Osteoblast (primary cell): ENCODE measurements at regions not wholly inside any gene's neighbourhood (a gene's known extent, or its start where the extent isn't known, plus 50 kb on each side); places are given as distances from the start of the nearest gene placed in this dataset.

Experiments
- DNase-seq: peaks from one replicate; pipeline ENCODE4 v3.0.0; 2011; ENCODE audit warnings: low spot score, mixed read lengths; ENCODE audit not compliant: insufficient read length; ENCODE audit errors: missing footprints
- H2AFZ ChIP-seq: 2 replicates; pipeline ENCODE4 v1.6.0; 2011; ENCODE audit warnings: mild to moderate bottlenecking, low read length
- H3K27ac ChIP-seq: 2 replicates; pipeline ENCODE4 v1.5.1; 2011; ENCODE audit warnings: mild to moderate bottlenecking, low read depth, low read length, moderate library complexity
- H3K27me3 ChIP-seq: 2 replicates; pipeline ENCODE4 v1.6.0; 2012; ENCODE audit warnings: mild to moderate bottlenecking, control low read depth, inconsistent platforms, low read length, moderate library complexity; ENCODE audit not compliant: insufficient read depth
- H3K36me3 ChIP-seq: 2 replicates; pipeline ENCODE4 v1.5.1; 2011; ENCODE audit warnings: mild to moderate bottlenecking, low read length, control low read depth, moderate library complexity; ENCODE audit not compliant: insufficient read depth
- H3K4me1 ChIP-seq: 2 replicates; pipeline ENCODE4 v1.5.1; 2011; ENCODE audit warnings: mild to moderate bottlenecking, low read length, control low read depth, moderate library complexity; ENCODE audit not compliant: insufficient read depth
- H3K4me2 ChIP-seq: 2 replicates; pipeline ENCODE4 v1.6.0; 2011; ENCODE audit warnings: mild to moderate bottlenecking, low read length; ENCODE audit not compliant: insufficient read depth
- H3K4me3 ChIP-seq: fragments of 200-600 bp; sonication (generic); 3 replicates; pipeline ENCODE4 v1.5.1; 2012; ENCODE audit warnings: mild to moderate bottlenecking, low read length, inconsistent platforms; ENCODE audit not compliant: insufficient read depth
- H3K79me2 ChIP-seq: 2 replicates; pipeline ENCODE4 v1.6.0; 2012; ENCODE audit warnings: mild to moderate bottlenecking, low read length, control low read depth, inconsistent platforms; ENCODE audit not compliant: insufficient read depth
- H3K9me3 ChIP-seq: 2 replicates; pipeline ENCODE4 v1.5.1; 2011; ENCODE audit warnings: low read depth, low read length, control low read depth
- H4K20me1 ChIP-seq: 2 replicates; pipeline ENCODE4 v1.6.0; 2012; ENCODE audit warnings: mild to moderate bottlenecking, low read length, control low read depth; ENCODE audit not compliant: insufficient read depth
- TF ChIP-seq, protein P1 (sequence below): IDR thresholded peaks from 2 replicates; pipeline ENCODE4 v1.5.1; 2011; ENCODE audit warnings: mild to moderate bottlenecking, low read depth, low read length, moderate library complexity; ENCODE audit errors: extremely low read depth

DNA sequence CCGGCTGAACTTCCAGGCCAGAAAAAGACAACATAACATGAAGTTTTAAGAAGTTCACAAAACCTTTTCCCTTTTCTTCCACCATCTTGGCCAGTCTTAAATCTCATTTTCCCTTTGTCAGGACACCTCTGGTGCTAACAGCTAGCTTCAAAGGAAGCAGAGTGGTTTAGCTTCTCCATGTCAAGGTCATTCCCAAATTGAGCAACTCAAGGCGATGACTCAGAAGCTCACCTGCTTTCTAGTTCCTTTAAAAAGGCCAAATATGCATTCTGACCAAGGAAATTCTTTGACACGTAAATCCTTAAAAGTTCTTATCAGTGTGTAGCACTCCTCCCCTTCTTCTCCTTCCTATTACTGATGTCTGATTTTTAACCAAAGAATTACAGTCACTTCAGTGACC lies 69.6 kb upstream of the VGLL2 start:
- Histone ChIP-seq H3K9me3 (no peaks in the 10 kb centered on the region), H3K4me1 (no peaks in the 10 kb centered on the region), H3K27me3 (no peaks in the 10 kb centered on the region), H3K79me2 (no peaks in the 10 kb centered on the region), H3K27ac (no peak overlapping the region), H2AFZ (no peak overlapping the region), H3K36me3 (no peaks in the 10 kb centered on the region), H3K4me3 (no peak overlapping the region), H3K4me2 (no peak overlapping the region), H4K20me1 (no peaks in the 10 kb centered on the region)
- TF ChIP-seq, protein P1, sequence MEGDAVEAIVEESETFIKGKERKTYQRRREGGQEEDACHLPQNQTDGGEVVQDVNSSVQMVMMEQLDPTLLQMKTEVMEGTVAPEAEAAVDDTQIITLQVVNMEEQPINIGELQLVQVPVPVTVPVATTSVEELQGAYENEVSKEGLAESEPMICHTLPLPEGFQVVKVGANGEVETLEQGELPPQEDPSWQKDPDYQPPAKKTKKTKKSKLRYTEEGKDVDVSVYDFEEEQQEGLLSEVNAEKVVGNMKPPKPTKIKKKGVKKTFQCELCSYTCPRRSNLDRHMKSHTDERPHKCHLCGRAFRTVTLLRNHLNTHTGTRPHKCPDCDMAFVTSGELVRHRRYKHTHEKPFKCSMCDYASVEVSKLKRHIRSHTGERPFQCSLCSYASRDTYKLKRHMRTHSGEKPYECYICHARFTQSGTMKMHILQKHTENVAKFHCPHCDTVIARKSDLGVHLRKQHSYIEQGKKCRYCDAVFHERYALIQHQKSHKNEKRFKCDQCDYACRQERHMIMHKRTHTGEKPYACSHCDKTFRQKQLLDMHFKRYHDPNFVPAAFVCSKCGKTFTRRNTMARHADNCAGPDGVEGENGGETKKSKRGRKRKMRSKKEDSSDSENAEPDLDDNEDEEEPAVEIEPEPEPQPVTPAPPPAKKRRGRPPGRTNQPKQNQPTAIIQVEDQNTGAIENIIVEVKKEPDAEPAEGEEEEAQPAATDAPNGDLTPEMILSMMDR: no peak
- DNase-seq: no peak

DNA sequence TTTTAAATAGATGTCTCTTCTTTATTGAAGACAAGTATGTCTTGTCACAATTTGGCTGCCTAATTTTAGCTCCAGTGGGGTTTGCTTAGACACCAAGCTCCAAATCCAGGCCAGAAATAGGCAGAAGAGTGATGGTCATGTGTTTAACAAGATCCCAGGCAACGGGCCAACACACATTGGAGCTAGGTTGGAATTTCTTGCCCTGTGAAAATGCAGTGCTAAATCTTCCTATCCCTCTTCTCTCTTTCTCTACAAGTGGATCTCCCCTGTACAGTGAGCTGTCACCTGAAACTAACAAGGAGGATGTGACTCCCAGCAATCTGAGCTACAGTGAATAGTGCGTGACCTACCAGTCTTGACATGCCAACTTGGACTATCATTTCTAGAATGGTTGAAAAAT lies 65.3 kb upstream of the VGLL2 start:
- no peak for DNase-seq
- no peak overlapping the region for H2AFZ ChIP-seq
- H3K36me3 ChIP-seq: no peaks in the 10 kb centered on the region
- no peaks in the 10 kb centered on the region for H4K20me1 ChIP-seq
- H3K4me1 ChIP-seq: no peaks in the 10 kb centered on the region
- TF ChIP-seq, protein P1: no peak
- H3K27me3 ChIP-seq: no peaks in the 10 kb centered on the region
- no peak overlapping the region for H3K4me3 ChIP-seq
- no peak overlapping the region for H3K27ac ChIP-seq
- H3K79me2 ChIP-seq: no peaks in the 10 kb centered on the region
- no peak overlapping the region for H3K4me2 ChIP-seq
- no peaks in the 10 kb centered on the region for H3K9me3 ChIP-seq

DNA sequence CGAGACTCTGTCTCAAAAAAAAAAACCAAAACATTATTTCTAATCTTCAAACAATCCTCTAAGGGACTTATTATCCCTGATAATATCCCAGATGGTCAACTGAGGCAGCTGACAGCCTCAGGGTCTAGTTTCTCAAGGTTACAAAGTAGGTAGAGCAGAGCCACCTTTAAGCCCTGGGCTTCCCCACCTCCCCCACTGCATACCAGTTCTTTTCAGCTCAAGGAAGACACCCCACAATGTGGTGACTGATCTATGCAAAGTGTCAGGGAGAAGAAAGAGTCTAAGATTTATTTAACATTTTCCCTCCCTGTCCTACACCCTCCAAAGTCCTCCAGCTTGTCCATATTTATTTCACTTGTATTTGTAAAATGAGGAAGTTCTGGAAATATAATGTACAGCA lies 60.5 kb upstream of the VGLL2 start:
- H3K27ac ChIP-seq: no peak overlapping the region
- TF ChIP-seq, protein P1: no peak
- no peaks in the 10 kb centered on the region for H3K36me3 ChIP-seq
- no peaks in the 10 kb centered on the region for H3K4me1 ChIP-seq
- H4K20me1 ChIP-seq: no peaks in the 10 kb centered on the region
- H2AFZ ChIP-seq: no peak overlapping the region
- no peaks in the 10 kb centered on the region for H3K9me3 ChIP-seq
- H3K27me3 ChIP-seq: no peaks in the 10 kb centered on the region
- no peaks in the 10 kb centered on the region for H3K79me2 ChIP-seq
- no peak overlapping the region for H3K4me2 ChIP-seq
- H3K4me3 ChIP-seq: no peak overlapping the region
- no peak for DNase-seq

DNA sequence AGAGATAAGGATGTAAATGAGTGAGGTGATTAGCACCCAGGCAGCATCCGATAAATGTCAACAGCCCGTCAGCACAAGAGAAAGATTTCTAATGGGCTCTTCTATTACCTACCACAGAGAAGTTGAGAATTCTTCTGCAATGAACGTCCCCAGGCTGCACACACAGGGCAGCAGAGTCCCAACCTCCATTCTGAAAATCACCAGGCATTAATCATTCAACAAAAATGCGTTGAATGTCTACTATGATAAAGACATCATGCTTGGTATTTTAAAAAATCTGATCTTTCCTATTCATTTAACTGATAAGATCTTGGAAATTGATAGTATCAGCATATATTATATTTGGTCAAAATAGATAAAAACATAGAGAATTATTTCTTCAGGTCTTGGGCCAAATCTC lies 59.5 kb upstream of the VGLL2 start:
- no peak overlapping the region for H3K4me3 ChIP-seq
- no peaks in the 10 kb centered on the region for H3K9me3 ChIP-seq
- DNase-seq: no peak
- H3K36me3 ChIP-seq: no peaks in the 10 kb centered on the region
- H3K79me2 ChIP-seq: no peaks in the 10 kb centered on the region
- no peak overlapping the region for H2AFZ ChIP-seq
- H3K27ac ChIP-seq: no peak overlapping the region
- no peaks in the 10 kb centered on the region for H3K27me3 ChIP-seq
- no peaks in the 10 kb centered on the region for H4K20me1 ChIP-seq
- H3K4me2 ChIP-seq: no peak overlapping the region
- TF ChIP-seq, protein P1: no peak
- H3K4me1 ChIP-seq: no peaks in the 10 kb centered on the region
